CD14-positive monocyte (primary cell): ENCODE measurements at regions not wholly inside any gene's neighbourhood (a gene's known extent, or its start where the extent isn't known, plus 50 kb on each side); places are given as distances from the start of the nearest gene placed in this dataset.

ENCODE experiments used
- DNase-seq, 3 donors: peaks; one replicate each; pipeline ENCODE4 v3.0.0-alpha.2; 2011 to 2022
- H2AFZ ChIP-seq: 2 replicates; pipeline ENCODE4 v1.6.0; 2012; ENCODE audit warnings: mild to moderate bottlenecking, low read depth, low read length, inconsistent platforms; ENCODE audit not compliant: insufficient read depth, poor library complexity, severe bottlenecking
- H3K27ac ChIP-seq, 2 donors: 1 replicate in 1 of 2; 2 replicates in 1 of 2; pipeline ENCODE4 v1.5.1; 2012 to 2013; ENCODE audit warnings: low read length in 2 of 2, control low read depth in 1 of 2, inconsistent platforms in 1 of 2, low read depth in 1 of 2, mild to moderate bottlenecking in 1 of 2
- H3K27me3 ChIP-seq, 2 donors: one replicate each; pipeline versions ENCODE4 v1.6.0 to v1.6.1; 2011 to 2013; ENCODE audit warnings: low read length in 2 of 2; ENCODE audit not compliant: control insufficient read depth in 2 of 2, insufficient read depth in 2 of 2
- H3K36me3 ChIP-seq, 2 donors: replicated peaks in 1 of 2; 1 replicate in 1 of 2; 2 replicates in 1 of 2; pipeline versions ENCODE4 v1.5.1 to v1.6.1; 2012 to 2013; ENCODE audit warnings: low read length in 2 of 2, control low read depth in 1 of 2, inconsistent platforms in 1 of 2, mild to moderate bottlenecking in 1 of 2; ENCODE audit not compliant: insufficient read depth in 2 of 2, control insufficient read depth in 1 of 2
- H3K4me1 ChIP-seq, 2 donors: 1 replicate in 1 of 2; 2 replicates in 1 of 2; pipeline versions ENCODE4 v1.5.1 to v1.6.1; 2012 to 2013; ENCODE audit warnings: low read length in 2 of 2, control low read depth in 1 of 2, inconsistent platforms in 1 of 2, mild to moderate bottlenecking in 1 of 2, moderate library complexity in 1 of 2; ENCODE audit not compliant: insufficient read depth in 2 of 2, control insufficient read depth in 1 of 2
- H3K4me2 ChIP-seq: replicated peaks from 2 replicates; pipeline ENCODE3; 2012; ENCODE audit warnings: low read length, moderate library complexity, mild to moderate bottlenecking; ENCODE audit not compliant: poor library complexity, severe bottlenecking; ENCODE audit errors: extremely low read depth
- H3K4me3 ChIP-seq, 3 experiments: fragments of 200-600 bp in 1 of 3; sonication (generic) in 1 of 3; replicated peaks in 1 of 3; 1 replicate in 2 of 3; 2 replicates in 1 of 3; pipeline ENCODE4 v1.5.1; 2011 to 2013; ENCODE audit warnings: low read length in 3 of 3, mild to moderate bottlenecking in 3 of 3, control low read depth in 2 of 3, low read depth in 2 of 3, inconsistent platforms in 1 of 3, moderate library complexity in 1 of 3
- H3K79me2 ChIP-seq: 2 replicates; pipeline ENCODE4 v1.6.0; 2012; ENCODE audit warnings: mild to moderate bottlenecking, control low read depth, inconsistent platforms, low read length, moderate library complexity; ENCODE audit not compliant: insufficient read depth
- H3K9ac ChIP-seq: 2 replicates; pipeline ENCODE4 v1.6.0; 2017; ENCODE audit warnings: low read length, mild to moderate bottlenecking; ENCODE audit not compliant: insufficient read depth, poor library complexity, severe bottlenecking
- H3K9me3 ChIP-seq, 2 donors: replicated peaks in 1 of 2; 1 replicate in 1 of 2; 2 replicates in 1 of 2; pipeline versions ENCODE4 v1.5.1 to v1.6.1; 2012 to 2013; ENCODE audit warnings: low read length in 2 of 2, control low read depth in 1 of 2; ENCODE audit not compliant: control insufficient read depth in 1 of 2, insufficient read depth in 1 of 2
- H4K20me1 ChIP-seq: 2 replicates; pipeline ENCODE4 v1.6.0; 2012; ENCODE audit warnings: mild to moderate bottlenecking, low read length, control low read depth, moderate library complexity; ENCODE audit not compliant: insufficient read depth
- H3K27ac Mint-ChIP-seq, 7 donors: one replicate each; pipeline ENCODE4 v1.8.0; 2020; ENCODE audit warnings: mild to moderate bottlenecking in 7 of 7, mixed read lengths in 7 of 7, moderate library complexity in 6 of 7, inconsistent platforms in 2 of 7
- H3K27me3 Mint-ChIP-seq, 3 donors: one replicate each; pipeline ENCODE4 v1.8.0; 2021 to 2022; ENCODE audit warnings: low read depth in 3 of 3, mild to moderate bottlenecking in 3 of 3, mixed read lengths in 3 of 3, moderate library complexity in 3 of 3, inconsistent platforms in 1 of 3
- H3K36me3 Mint-ChIP-seq, 2 donors: one replicate each; pipeline ENCODE4 v1.8.0; 2020; ENCODE audit warnings: mixed read lengths in 2 of 2, inconsistent platforms in 1 of 2, mild to moderate bottlenecking in 1 of 2
- H3K4me1 Mint-ChIP-seq: one replicate; pipeline ENCODE4 v1.8.0; 2020; ENCODE audit warnings: mild to moderate bottlenecking, mixed read lengths
- H3K4me3 Mint-ChIP-seq, 2 donors: one replicate each; pipeline ENCODE4 v1.8.0; 2020; ENCODE audit warnings: mild to moderate bottlenecking in 2 of 2, mixed read lengths in 2 of 2, moderate library complexity in 1 of 2
- H3K9me3 Mint-ChIP-seq, 7 donors: one replicate each; pipeline ENCODE4 v1.8.0; 2020 to 2022; ENCODE audit warnings: mixed read lengths in 7 of 7, mild to moderate bottlenecking in 6 of 7, moderate library complexity in 6 of 7, inconsistent platforms in 2 of 7
- CTCF ChIP-seq: fragments of 200-600 bp; IDR thresholded peaks from one replicate; pipeline ENCODE4 v1.8.0; 2022; ENCODE audit warnings: antibody characterized with exemption, mild to moderate bottlenecking
- WGBS: methylation state at CpG from one replicate; pipeline ENCODE4 v1.1.5; 2013; ENCODE audit warnings: missing lambda C conversion rate; ENCODE audit not compliant: insufficient coverage; 5-methylcytosine and 5-hydroxymethylcytosine counted together
- intact Hi-C, 2 donors: fragments of 100-400 bp; cut with micrococcal nuclease; formaldehyde crosslinking; loops; one replicate each; pipeline versions ENCODE4 v1.15.0 to v1.15.1; 2023

GRCh38 chr1:94716965-94717364, 103.2 kb upstream of the SLC44A3 start:
- Histone ChIP-seq H3K36me3 (no peaks in the 10 kb centered on the region), H3K9ac (no peak overlapping the region), H3K27ac (peak overlapping the region; percentile 27 to 71), H3K4me1 (peaks cover 79 to 87% of the 10 kb centered on the region in 2 donors), H3K79me2 (no peaks in the 10 kb centered on the region), H3K27me3 (no peaks in the 10 kb centered on the region), H3K4me2 (peak overlapping the region; percentile 50), H3K4me3 (peak overlapping the region in 1 of 3 experiments; percentile 33), H2AFZ (peak overlapping the region; percentile 19), H4K20me1 (no peaks in the 10 kb centered on the region), H3K9me3 (no peaks in the 10 kb centered on the region)
- TF ChIP-seq CTCF, result no peak
- peaks cover 0 to 3% of the 10 kb centered on the region in 2 donors for H3K36me3 Mint-ChIP-seq
- no peaks in the 10 kb centered on the region for H3K27me3 Mint-ChIP-seq
- peaks cover 0 to 3% (median 0%) of the 10 kb centered on the region in 7 donors for H3K9me3 Mint-ChIP-seq
- WGBS, result no CpG with 5 or more reads among the region's 2 CpGs
- peak overlapping the region in 1 of 2 donors; percentile 74 for H3K4me3 Mint-ChIP-seq
- intact Hi-C loops, result no loop called here
- H3K27ac Mint-ChIP-seq, result peak overlapping the region; percentile 82 to 94 (median 89)
- peak in 2 of 3 donors; percentile 35 to 58 for DNase-seq
- H3K4me1 Mint-ChIP-seq, result peaks cover 80% of the 10 kb centered on the region

- H3K27me3 Mint-ChIP-seq, result no peaks in the 10 kb centered on the region
- H3K9me3 ChIP-seq, result no peaks in the 10 kb centered on the region
- H3K4me3 ChIP-seq, result no peak overlapping the region
- no peaks in the 10 kb centered on the region for H3K79me2 ChIP-seq
- peaks cover 0 to 3% (median 0%) of the 10 kb centered on the region in 7 donors for H3K9me3 Mint-ChIP-seq
- H3K27ac ChIP-seq, result no peak overlapping the region
- WGBS, result 48% methylated on average over 4 of the region's 5 CpGs
- no peak overlapping the region for H3K4me3 Mint-ChIP-seq
- H4K20me1 ChIP-seq, result no peaks in the 10 kb centered on the region
- no peak overlapping the region for H2AFZ ChIP-seq
- H3K27me3 ChIP-seq, result no peaks in the 10 kb centered on the region
- peaks cover 65 to 71% of the 10 kb centered on the region in 2 donors for H3K4me1 ChIP-seq
- H3K4me2 ChIP-seq, result no peak overlapping the region
- DNase-seq, result no peak
- intact Hi-C loops, result no loop called here
- no peak overlapping the region for H3K9ac ChIP-seq
- H3K36me3 ChIP-seq, result no peaks in the 10 kb centered on the region
- peak overlapping the region in 4 of 7 donors; percentile 26 to 71 (median 50) for H3K27ac Mint-ChIP-seq
- peaks cover 69% of the 10 kb centered on the region for H3K4me1 Mint-ChIP-seq
- no peak for TF ChIP-seq CTCF
- H3K36me3 Mint-ChIP-seq, result peaks cover 0 to 3% of the 10 kb centered on the region in 2 donors
Measured at GRCh38 chr1:94715321-94715720, 104.8 kb upstream of the SLC44A3 start.
